Body of pancreas (tissue), 4 donors: ENCODE measurements at regions not wholly inside any gene's neighbourhood (a gene's known extent, or its start where the extent isn't known, plus 50 kb on each side); places are given as distances from the start of the nearest gene placed in this dataset.

Experiments used
- CTCF ChIP-seq, 7 experiments: fragments of 450-650 bp in 4 of 7; fragments of 200-600 bp in 3 of 7; sonication (generic) in 3 of 7; IDR thresholded peaks; one replicate each; pipeline ENCODE4 v1.5.1; 2016 to 2019; ENCODE audit warnings: antibody characterized with exemption in 7 of 7
- POLR2A ChIP-seq, 3 donors: fragments of 450-650 bp; IDR thresholded peaks; one replicate each; pipeline ENCODE4 v1.6.1; 2016; ENCODE audit warnings: antibody characterized with exemption in 3 of 3, mild to moderate bottlenecking in 2 of 3

GRCh38 chr4:121273191-121273590 lies 107.6 kb downstream of the QRFPR start:
- TF ChIP-seq CTCF (IDR thresholded peaks at IDR 0.05) (no peak), POLR2A (IDR thresholded peaks at IDR 0.05) (no peak)
